Mammary epithelial cell (primary cell): ENCODE measurements at regions not wholly inside any gene's neighbourhood (a gene's known extent, or its start where the extent isn't known, plus 50 kb on each side); places are given as distances from the start of the nearest gene placed in this dataset.

Source experiments
- EZH2 ChIP-seq: IDR thresholded peaks from 2 replicates; pipeline ENCODE4 v1.6.1; 2012; ENCODE audit warnings: low read length, inconsistent platforms, borderline replicate concordance
- TF ChIP-seq, protein P1 (sequence below), 2 donors: IDR thresholded peaks in 1 of 2; conservative IDR thresholded peaks in 1 of 2; 2 replicates each; pipeline ENCODE4 v1.5.1; 2011 to 2012; ENCODE audit warnings: inconsistent platforms in 2 of 2, low read length in 2 of 2, mild to moderate bottlenecking in 2 of 2, control low read depth in 1 of 2, low read depth in 1 of 2; ENCODE audit not compliant: insufficient read depth in 1 of 2; ENCODE audit errors: extremely low read depth in 1 of 2

- TF ChIP-seq EZH2 = no peak
- TF ChIP-seq, protein P1, sequence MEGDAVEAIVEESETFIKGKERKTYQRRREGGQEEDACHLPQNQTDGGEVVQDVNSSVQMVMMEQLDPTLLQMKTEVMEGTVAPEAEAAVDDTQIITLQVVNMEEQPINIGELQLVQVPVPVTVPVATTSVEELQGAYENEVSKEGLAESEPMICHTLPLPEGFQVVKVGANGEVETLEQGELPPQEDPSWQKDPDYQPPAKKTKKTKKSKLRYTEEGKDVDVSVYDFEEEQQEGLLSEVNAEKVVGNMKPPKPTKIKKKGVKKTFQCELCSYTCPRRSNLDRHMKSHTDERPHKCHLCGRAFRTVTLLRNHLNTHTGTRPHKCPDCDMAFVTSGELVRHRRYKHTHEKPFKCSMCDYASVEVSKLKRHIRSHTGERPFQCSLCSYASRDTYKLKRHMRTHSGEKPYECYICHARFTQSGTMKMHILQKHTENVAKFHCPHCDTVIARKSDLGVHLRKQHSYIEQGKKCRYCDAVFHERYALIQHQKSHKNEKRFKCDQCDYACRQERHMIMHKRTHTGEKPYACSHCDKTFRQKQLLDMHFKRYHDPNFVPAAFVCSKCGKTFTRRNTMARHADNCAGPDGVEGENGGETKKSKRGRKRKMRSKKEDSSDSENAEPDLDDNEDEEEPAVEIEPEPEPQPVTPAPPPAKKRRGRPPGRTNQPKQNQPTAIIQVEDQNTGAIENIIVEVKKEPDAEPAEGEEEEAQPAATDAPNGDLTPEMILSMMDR (conservative IDR thresholded peaks at IDR 0.05 in 1 of 2, IDR thresholded peaks at IDR 0.05 in 1 of 2; ENCODE audit: extremely low read depth in 1 of 2, insufficient read depth in 1 of 2, low read depth in 1 of 2, low read length in 2 of 2) = no peak
Observed at GRCh38 chr7:85821926-85822325, 635.1 kb upstream of the SEMA3D start.
